CD4-positive, alpha-beta T cell (primary cell): ENCODE measurements at regions not wholly inside any gene's neighbourhood (a gene's known extent, or its start where the extent isn't known, plus 50 kb on each side); places are given as distances from the start of the nearest gene placed in this dataset.

Experiments used
- ATAC-seq: fragments of 200-7000 bp; cut with Tn5 transposase; one replicate; pipeline ENCODE4 v1.10.0; 2022; ENCODE audit warnings: mild to moderate bottlenecking; ENCODE audit not compliant: poor library complexity
- CTCF ChIA-PET: fragments of 350-600 bp; sonication (Branson Sonifier 250); formaldehyde crosslinking; loops from one replicate; lab custom pipeline; 2021; ENCODE audit warnings: antibody characterized with exemption, inconsistent platforms; lab: Charles Lee
- POLR2A ChIA-PET: fragments of 350-600 bp; sonication (Branson Sonifier 250); formaldehyde crosslinking; loops from one replicate; lab custom pipeline; 2021; ENCODE audit warnings: antibody characterized with exemption, inconsistent platforms; lab: Charles Lee
- DNase-seq, 14 experiments: peaks; one replicate each; pipeline ENCODE4 v3.0.0-alpha.2; 2013 to 2020; ENCODE audit warnings: mixed read lengths in 2 of 14
- H3K27ac ChIP-seq, 2 donors: one replicate each; pipeline versions ENCODE4 v1.5.1 to v1.7.0; 2013; ENCODE audit warnings: low read length in 2 of 2, low read depth in 1 of 2, mild to moderate bottlenecking in 1 of 2
- H3K27me3 ChIP-seq, 2 experiments: 1 replicate in 1 of 2; 2 replicates in 1 of 2; pipeline versions ENCODE4 v1.6.1 to v1.7.0; 2013; ENCODE audit warnings: low read length in 2 of 2, control low read depth in 1 of 2, mild to moderate bottlenecking in 1 of 2, moderate library complexity in 1 of 2; ENCODE audit not compliant: insufficient read depth in 2 of 2, control insufficient read depth in 1 of 2
- H3K36me3 ChIP-seq: one replicate; pipeline ENCODE4 v1.6.1; 2013; ENCODE audit warnings: low read length, control low read depth; ENCODE audit not compliant: insufficient read depth
- H3K4me1 ChIP-seq: one replicate; pipeline ENCODE4 v1.6.1; 2013; ENCODE audit warnings: low read length, control low read depth; ENCODE audit not compliant: insufficient read depth
- H3K4me3 ChIP-seq: one replicate; pipeline ENCODE4 v1.5.1; 2013; ENCODE audit warnings: mild to moderate bottlenecking, low read length, moderate library complexity
- H3K9me3 ChIP-seq, 2 experiments: 1 replicate in 1 of 2; 2 replicates in 1 of 2; pipeline versions ENCODE4 v1.6.1 to v1.7.0; 2013; ENCODE audit warnings: low read length in 2 of 2, mild to moderate bottlenecking in 2 of 2, control low read depth in 1 of 2, moderate library complexity in 1 of 2; ENCODE audit not compliant: control insufficient read depth in 1 of 2, insufficient read depth in 1 of 2
- H3K27ac Mint-ChIP-seq: one replicate; pipeline ENCODE4 v1.8.0; 2020; ENCODE audit warnings: mixed read lengths
- H3K27me3 Mint-ChIP-seq: one replicate; pipeline ENCODE4 v1.8.0; 2021; ENCODE audit warnings: mixed read lengths
- H3K36me3 Mint-ChIP-seq: one replicate; pipeline ENCODE4 v1.8.0; 2021; ENCODE audit warnings: low read depth, mixed read lengths
- H3K4me1 Mint-ChIP-seq: one replicate; pipeline ENCODE4 v1.8.0; 2021; ENCODE audit warnings: low read depth, mixed read lengths
- H3K4me3 Mint-ChIP-seq: one replicate; pipeline ENCODE4 v1.8.0; 2020; ENCODE audit warnings: mild to moderate bottlenecking, mixed read lengths
- H3K9me3 Mint-ChIP-seq: one replicate; pipeline ENCODE4 v1.8.0; 2020; ENCODE audit warnings: mixed read lengths
- intact Hi-C, 2 experiments: fragments of 100-400 bp; cut with DNase I in 1 of 2; cut with micrococcal nuclease in 1 of 2; formaldehyde crosslinking; loops; one replicate each; pipeline versions ENCODE4 v1.15.1 to v1.9.0; 2023 to 2025; cut with DNase I, micrococcal nuclease
- TF ChIP-seq, protein P1 (sequence below): fragments of 200-600 bp; IDR thresholded peaks from one replicate; pipeline ENCODE4 v1.8.0; 2022; ENCODE audit warnings: antibody characterized with exemption, mild to moderate bottlenecking

DNA sequence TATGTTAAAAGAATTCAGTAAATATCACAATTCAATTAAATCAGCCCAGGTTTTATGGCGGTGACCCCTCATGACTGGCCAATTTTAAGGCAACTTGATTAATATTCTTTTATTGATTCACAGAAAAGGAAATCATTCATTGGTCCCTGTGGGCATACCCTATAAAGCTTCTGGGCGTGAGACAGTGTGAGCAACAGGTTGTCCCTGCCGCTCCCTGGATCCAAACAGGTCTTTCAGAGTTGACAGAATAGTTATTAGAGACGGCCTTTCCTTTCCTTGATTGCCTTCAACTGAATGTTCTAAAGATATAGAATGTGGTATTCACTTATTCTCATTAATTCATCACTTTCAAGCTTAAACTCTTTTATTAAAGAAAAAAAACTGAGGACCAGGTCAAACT is 433.9 kb downstream of the KCNJ2 start:
- Mint-ChIP-seq H3K27me3 (no peaks in the 10 kb centered on the region), H3K4me1 (no peaks in the 10 kb centered on the region), H3K27ac (no peak overlapping the region), H3K36me3 (no peaks in the 10 kb centered on the region), H3K9me3 (no peaks in the 10 kb centered on the region), H3K4me3 (no peak overlapping the region)
- Histone ChIP-seq H3K9me3 (no peaks in the 10 kb centered on the region), H3K27me3 (no peaks in the 10 kb centered on the region), H3K36me3 (no peaks in the 10 kb centered on the region), H3K27ac (no peak overlapping the region), H3K4me3 (no peak overlapping the region), H3K4me1 (no peaks in the 10 kb centered on the region)
- TF ChIP-seq, protein P1, sequence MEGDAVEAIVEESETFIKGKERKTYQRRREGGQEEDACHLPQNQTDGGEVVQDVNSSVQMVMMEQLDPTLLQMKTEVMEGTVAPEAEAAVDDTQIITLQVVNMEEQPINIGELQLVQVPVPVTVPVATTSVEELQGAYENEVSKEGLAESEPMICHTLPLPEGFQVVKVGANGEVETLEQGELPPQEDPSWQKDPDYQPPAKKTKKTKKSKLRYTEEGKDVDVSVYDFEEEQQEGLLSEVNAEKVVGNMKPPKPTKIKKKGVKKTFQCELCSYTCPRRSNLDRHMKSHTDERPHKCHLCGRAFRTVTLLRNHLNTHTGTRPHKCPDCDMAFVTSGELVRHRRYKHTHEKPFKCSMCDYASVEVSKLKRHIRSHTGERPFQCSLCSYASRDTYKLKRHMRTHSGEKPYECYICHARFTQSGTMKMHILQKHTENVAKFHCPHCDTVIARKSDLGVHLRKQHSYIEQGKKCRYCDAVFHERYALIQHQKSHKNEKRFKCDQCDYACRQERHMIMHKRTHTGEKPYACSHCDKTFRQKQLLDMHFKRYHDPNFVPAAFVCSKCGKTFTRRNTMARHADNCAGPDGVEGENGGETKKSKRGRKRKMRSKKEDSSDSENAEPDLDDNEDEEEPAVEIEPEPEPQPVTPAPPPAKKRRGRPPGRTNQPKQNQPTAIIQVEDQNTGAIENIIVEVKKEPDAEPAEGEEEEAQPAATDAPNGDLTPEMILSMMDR, result no peak
- DNase-seq (no peak), ATAC-seq (no peak)
- ChIA-PET CTCF (no interaction called here), POLR2A (no interaction called here)
- intact Hi-C loops, result no loop called here

DNA sequence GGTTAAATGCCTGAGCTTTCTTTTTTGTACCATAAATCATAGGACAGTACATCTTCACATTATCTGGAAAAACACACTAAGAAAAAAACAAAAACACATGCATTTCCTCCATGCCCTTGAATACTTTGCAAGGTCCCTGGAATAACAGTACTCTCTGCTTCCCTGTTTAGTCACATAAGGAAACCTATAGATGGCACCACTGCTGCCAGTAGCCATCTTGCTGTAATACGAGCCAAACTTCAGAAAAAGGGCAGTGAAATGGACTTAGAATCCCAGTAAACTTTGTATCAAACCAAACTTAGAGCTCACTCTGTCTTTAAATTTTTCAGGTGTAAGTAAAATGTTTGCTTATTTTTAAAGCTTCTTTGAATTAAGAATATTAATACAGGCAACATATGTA is 435.5 kb downstream of the KCNJ2 start:
- ATAC-seq, result no peak
- no peak for DNase-seq
- intact Hi-C loops, result no loop called here
- Mint-ChIP-seq H3K4me1 (no peaks in the 10 kb centered on the region), H3K27me3 (no peaks in the 10 kb centered on the region), H3K36me3 (no peaks in the 10 kb centered on the region), H3K9me3 (no peaks in the 10 kb centered on the region), H3K4me3 (no peak overlapping the region), H3K27ac (no peak overlapping the region)
- H3K4me3 ChIP-seq, result no peak overlapping the region
- H3K27ac ChIP-seq, result no peak overlapping the region
- ChIA-PET POLR2A (no interaction called here), CTCF (no interaction called here)
- no peaks in the 10 kb centered on the region for H3K27me3 ChIP-seq
- no peaks in the 10 kb centered on the region for H3K36me3 ChIP-seq
- no peaks in the 10 kb centered on the region for H3K4me1 ChIP-seq
- H3K9me3 ChIP-seq, result no peaks in the 10 kb centered on the region
- TF ChIP-seq, protein P1, result no peak

DNA sequence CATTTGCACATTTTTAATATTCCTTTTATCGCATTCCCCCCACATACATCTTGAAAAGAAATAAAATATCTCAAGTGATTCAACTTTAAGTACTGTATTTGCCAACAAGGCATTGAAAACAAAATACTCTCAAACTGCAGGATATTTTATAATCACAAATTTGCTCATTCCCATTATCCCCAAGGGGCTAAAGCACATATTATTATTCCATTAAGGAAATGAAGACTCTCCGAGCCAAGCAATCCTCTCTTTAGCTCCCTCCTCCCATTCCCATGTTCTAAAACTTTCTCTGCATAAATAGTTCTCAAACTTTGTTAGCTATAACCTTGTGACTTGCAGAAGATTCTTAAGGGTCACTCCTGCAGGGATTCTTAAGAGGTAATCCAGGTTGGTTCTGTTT is 436.8 kb downstream of the KCNJ2 start:
- H3K36me3 Mint-ChIP-seq, result no peaks in the 10 kb centered on the region
- Histone ChIP-seq H3K4me1 (no peaks in the 10 kb centered on the region), H3K27me3 (no peaks in the 10 kb centered on the region), H3K9me3 (no peaks in the 10 kb centered on the region), H3K36me3 (no peaks in the 10 kb centered on the region), H3K27ac (no peak overlapping the region), H3K4me3 (no peak overlapping the region)
- no peak for ATAC-seq
- intact Hi-C loops, result no loop called here
- H3K27me3 Mint-ChIP-seq, result no peaks in the 10 kb centered on the region
- no peak for DNase-seq
- no peaks in the 10 kb centered on the region for H3K9me3 Mint-ChIP-seq
- TF ChIP-seq, protein P1, result no peak
- H3K4me3 Mint-ChIP-seq, result no peak overlapping the region
- no peak overlapping the region for H3K27ac Mint-ChIP-seq
- H3K4me1 Mint-ChIP-seq, result no peaks in the 10 kb centered on the region
- POLR2A ChIA-PET, result interaction anchor here (0.7 kb wide), 1 partner anchor 851 kb away, joined by 3 read pairs; no protein-coding TSS in a partner anchor
- CTCF ChIA-PET, result no interaction called here
